Esophagus squamous epithelium (tissue), 4 donors: ENCODE measurements at regions not wholly inside any gene's neighbourhood (a gene's known extent, or its start where the extent isn't known, plus 50 kb on each side); places are given as distances from the start of the nearest gene placed in this dataset.

Experiments used
- POLR2A ChIP-seq, 4 donors: fragments of 450-650 bp; IDR thresholded peaks; one replicate each; pipeline ENCODE4 v1.6.1; 2017; ENCODE audit warnings: antibody characterized with exemption in 4 of 4, mild to moderate bottlenecking in 4 of 4, moderate library complexity in 3 of 4
- TF ChIP-seq, protein P1 (sequence below), 6 experiments: fragments of 450-650 bp in 4 of 6; fragments of 200-600 bp in 2 of 6; sonication (generic) in 2 of 6; IDR thresholded peaks; one replicate each; pipeline ENCODE4 v1.5.1; 2016 to 2019; ENCODE audit warnings: antibody characterized with exemption in 6 of 6, mild to moderate bottlenecking in 4 of 6, moderate library complexity in 4 of 6

DNA sequence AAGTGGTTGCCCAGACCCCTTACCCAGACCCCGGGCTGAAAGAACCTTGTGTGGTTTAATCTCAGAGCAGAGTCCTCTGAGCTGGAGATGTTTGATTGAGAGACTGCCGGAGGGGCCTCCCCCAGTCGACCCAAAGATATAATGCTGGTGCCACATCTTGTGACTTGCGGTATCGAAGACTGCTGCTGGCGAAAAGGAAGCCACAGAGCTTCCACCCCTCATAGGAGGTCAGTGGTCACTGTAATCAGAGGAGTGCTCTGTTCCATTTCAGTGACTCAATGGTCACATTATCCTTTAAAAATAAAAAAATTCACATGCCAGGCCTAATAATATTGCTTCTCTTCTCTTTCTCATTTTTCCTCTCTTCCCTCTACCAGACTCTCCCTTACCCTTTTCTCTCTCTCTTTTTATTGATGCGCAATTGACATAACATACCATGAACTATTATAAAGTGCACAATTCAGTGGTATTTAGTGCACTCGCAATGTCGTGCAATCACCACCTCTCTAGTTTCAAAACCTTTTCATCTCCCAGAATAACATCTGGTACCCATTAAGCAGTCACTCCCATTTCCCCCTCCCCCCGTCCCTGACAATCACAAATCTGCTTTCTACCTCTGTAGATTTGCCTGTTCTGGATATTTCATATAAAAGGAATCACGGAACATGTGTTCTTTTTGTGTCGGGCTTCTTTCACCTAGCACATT, 52.6 kb upstream of the LYST start:
- TF ChIP-seq, protein P1, sequence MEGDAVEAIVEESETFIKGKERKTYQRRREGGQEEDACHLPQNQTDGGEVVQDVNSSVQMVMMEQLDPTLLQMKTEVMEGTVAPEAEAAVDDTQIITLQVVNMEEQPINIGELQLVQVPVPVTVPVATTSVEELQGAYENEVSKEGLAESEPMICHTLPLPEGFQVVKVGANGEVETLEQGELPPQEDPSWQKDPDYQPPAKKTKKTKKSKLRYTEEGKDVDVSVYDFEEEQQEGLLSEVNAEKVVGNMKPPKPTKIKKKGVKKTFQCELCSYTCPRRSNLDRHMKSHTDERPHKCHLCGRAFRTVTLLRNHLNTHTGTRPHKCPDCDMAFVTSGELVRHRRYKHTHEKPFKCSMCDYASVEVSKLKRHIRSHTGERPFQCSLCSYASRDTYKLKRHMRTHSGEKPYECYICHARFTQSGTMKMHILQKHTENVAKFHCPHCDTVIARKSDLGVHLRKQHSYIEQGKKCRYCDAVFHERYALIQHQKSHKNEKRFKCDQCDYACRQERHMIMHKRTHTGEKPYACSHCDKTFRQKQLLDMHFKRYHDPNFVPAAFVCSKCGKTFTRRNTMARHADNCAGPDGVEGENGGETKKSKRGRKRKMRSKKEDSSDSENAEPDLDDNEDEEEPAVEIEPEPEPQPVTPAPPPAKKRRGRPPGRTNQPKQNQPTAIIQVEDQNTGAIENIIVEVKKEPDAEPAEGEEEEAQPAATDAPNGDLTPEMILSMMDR (IDR thresholded peaks at IDR 0.05): no peak
- no peak for TF ChIP-seq POLR2A (IDR thresholded peaks at IDR 0.05)
